NCI-H2107 treated with DMSO at 0.1 percent for 48 hours (cell line): ENCODE measurements at regions not wholly inside any gene's neighbourhood (a gene's known extent, or its start where the extent isn't known, plus 50 kb on each side); places are given as distances from the start of the nearest gene placed in this dataset.

Experiments
- DNase-seq: peaks from one replicate; lab custom pipeline; 2025; ENCODE audit not compliant: unreplicated experiment; lab: John Stamatoyannopoulos, UW

DNA sequence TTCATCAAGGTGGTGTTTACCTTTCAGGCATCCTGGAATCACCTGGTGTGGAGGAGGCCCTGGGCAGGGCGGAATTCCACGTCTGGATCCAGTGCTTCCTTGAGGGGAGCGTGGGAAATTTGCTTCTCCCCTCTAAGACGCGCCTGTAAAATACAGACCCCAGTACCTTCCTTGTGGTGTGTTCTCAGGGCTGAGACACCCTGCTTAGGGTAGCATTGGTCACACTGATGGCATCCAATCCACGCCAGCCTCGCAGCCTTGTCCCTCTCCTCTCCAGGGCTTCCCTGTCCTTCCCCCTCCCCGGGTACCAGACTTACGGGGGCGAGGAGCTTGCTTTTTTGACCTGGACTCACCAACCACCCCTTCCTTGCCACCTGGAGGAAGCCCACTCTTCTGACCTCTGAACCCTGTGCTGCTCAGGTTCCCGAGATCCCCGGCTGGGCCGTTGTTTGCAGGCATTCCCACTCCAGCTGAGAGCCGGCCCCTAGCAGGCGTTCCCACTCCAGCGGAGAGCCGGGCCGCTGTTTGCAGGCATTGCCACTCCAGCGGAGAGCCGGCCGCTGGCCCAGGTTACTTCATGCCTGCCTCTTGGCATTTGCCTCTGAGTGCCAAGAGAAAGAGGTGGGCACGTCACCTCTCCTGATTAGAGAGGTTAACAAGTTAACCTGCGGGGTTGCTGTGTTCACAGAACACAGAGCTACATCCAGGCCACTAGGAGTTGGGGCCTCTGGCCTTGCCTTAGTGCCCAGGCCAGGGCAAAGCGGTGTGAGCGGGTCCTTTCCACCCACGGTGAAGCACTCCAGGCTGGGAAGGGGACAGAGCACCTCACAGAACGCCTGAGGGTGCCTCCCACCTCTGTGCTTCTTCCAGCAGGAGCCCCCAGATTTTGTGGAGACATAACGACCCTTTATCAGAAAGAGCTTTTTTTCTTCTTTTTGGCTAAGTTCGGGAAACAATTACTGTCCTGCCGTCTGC, 254.0 kb upstream of the PPP2R2D start:
- no peak for DNase-seq

GRCh38 chr10:131647789-131648188, 253.0 kb upstream of the PPP2R2D start:
- DNase-seq = no peak

- DNase-seq = no peak
Measured at GRCh38 chr10:131648386-131649020, 252.3 kb upstream of the PPP2R2D start.

- DNase-seq = no peak
Measured at GRCh38 chr10:131649617-131650016, 251.2 kb upstream of the PPP2R2D start.

DNA sequence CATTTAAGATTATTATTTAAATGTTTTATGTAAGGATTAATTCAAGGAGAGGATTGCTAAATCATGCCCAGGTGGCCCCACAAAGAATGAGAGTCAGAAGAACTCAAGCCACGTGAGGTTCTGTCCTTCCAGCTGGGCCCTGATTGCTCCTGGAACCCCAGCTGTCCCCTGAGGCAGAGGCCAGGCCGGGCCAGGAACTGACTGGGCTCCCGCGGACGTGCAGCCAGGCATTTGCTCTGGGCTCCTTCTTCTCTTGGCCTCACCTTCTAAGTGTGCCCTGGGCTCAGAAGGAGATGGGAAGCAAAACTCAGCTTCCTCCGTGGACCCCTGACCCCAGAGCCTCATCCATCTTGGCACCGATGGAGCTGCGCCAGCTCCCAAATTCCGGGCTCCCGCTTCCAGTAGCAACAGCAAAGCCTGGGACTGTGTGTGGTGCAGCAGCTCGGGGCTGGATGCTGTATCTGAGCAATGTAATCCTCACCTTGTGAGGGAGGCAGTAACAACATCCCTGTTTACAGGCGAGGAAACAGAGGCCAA, 250.6 kb upstream of the PPP2R2D start:
- DNase-seq = no peak

DNA sequence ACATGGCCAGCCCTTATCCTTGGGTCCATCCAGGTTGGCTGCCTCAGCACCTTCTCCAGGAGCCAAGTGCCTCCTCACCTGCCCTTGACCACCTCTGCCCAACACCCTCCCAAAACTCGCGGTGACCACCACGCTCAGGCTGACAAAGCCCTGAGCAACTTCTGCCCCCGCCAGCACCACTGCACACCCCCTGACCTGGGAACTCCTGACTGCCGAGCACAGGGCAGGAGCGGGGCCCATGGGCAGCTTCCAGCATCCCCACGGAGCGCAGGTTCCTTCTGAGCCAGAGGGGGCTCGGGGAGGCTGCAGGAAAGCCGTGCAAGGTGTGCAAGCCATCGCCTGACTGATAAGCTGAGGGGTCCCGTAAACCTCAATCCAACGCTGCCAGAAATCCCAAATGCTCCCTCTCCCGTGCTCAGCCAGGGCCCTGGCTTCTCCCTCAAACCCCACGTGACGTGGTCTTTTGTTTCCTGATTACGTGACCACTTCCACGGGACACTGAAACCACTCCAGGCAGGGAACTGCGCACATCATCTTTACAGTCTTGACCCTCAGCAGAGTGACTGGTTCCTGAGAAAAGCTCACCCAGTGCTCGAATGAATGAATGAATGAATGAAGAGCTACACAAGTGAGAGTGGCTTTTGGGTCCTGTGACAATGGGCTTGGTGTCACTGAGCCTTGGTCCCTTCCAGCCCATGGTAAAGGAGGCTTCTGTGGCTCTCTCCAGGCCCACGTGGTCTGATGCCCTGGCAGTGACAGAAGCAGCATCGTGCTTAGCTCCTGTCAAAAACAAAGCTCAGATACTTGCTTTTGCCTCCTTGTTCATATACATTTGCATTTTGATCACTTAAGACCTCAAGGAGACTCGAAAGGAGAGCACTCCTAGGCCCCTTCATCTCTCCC, 249.8 kb upstream of the PPP2R2D start:
- no peak for DNase-seq

DNA sequence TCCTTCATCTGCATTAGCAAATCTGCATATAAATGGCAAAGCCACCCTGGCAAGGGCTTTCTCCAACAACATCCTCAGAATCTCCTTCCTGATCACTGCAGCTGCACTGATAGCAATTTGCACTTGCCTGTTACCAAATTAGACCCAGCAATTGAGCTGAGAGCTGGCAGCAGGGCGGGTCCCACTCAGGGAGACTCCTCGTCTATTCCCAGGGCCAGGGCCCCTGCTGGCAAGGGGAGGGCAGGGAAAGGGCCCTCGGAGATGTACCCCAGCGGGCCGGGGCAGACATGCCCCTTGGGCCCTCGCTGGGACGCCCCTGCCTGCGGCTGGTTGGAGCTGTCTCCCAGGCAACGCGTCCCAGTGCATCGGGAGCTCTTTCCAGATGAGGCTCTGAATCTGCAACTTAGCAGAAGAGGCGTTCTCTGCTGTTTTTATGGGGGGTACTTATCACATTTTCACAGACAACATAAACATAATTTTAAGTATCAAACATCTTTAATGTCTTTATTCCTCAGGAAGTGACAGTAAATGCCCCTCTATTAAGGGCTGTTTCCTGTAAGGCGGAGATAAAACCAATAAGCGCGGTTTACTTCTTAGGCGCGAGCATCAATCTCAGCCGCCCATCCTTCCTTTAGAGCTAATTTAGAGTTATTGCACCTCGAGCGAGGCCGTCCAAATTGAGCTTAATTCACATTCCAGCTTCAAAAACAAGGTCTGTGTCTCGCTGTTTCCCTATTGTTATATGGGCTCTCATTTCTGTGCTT, 249.0 kb upstream of the PPP2R2D start:
- no peak for DNase-seq

DNA sequence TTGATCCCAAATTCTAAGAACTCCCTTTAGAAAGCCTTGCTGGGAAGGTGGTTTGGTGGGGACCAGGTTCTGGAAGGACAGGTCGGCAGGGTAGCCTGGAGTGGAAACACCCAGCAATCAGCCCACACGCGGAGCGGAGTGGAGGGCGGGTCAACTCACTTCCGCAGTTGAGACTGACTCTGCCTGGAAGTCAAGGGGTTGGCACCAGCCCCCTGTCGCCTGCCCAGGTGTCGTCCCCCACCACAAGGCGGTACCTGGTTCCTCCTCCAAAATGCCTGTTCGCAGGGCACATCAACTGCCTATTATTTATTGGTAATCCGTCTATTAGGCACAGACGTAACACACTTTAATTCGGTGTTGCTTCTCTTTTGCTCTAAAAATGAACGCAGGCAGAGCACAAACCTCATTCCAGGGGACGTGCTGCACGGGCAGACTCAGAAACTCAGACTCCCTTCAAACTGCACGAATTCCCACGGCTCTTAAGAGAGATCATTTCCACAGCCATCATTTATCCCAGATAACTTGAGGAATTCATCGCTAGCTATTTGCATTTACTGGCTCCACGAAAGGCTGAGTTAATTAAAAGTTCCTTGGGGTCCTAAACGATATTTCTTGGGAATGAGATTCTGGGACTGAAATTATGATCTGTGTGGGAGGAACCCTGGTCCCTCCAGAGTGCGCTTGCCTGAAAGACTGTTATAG, 248.2 kb upstream of the PPP2R2D start:
- no peak for DNase-seq

DNA sequence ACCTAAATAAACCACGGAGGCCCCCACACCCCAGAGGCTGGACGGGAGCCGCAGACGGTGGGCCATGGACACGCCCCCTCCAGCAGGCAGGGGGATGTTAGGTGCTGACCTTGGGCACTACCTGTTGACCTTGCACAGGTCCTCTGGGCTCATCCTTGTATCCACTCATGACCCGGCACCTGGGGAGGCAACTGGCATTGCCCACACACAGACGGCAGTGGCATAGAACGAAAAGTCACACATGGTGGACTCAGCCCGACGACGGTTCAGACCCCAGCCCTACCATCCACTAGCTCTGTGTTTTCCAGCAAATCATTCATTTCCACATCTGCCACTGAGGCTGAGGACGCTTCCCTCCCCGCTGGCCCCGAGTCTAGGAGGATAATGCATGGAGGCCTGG, 247.7 kb upstream of the PPP2R2D start:
- DNase-seq = no peak

DNA sequence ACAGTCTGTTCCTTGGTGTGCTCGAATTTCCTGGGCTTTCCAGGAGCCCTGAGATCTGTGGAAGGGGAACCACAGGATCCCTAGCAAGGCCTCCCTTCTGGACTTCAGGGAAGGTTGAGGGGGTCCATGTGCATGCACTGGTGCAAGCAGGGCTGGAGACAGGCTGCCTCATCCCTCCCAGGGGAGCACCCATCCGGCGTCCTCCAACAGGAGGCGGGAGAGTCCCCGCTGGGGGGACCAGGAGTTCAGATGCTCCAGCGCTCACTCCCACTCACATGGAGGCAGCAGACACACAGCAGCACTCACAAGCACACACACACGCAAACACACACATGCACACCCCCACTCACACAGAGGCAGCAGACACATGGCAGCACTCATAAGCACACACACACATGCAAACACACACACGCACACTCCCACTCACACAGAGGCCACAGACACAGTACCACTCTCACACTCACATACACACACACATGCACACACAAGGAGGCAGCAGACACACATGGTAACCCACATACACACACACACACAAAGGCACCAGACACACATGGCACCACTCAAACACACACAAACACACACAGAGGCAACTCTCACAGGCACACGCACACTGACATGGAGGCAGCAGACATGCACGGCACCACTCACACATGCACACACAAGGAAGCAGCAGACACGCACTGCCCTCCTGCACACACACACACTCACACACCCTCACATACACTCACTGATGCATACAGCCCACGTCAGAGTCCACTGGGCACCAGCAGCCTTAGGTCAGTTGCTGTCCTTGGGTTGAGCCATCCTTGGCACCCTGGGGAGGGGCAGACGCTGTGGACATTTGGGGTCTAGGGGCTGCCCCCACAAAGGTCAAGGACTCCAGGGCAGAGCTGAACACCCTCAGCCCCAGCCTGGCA, 247.0 kb upstream of the PPP2R2D start:
- DNase-seq = no peak

DNA sequence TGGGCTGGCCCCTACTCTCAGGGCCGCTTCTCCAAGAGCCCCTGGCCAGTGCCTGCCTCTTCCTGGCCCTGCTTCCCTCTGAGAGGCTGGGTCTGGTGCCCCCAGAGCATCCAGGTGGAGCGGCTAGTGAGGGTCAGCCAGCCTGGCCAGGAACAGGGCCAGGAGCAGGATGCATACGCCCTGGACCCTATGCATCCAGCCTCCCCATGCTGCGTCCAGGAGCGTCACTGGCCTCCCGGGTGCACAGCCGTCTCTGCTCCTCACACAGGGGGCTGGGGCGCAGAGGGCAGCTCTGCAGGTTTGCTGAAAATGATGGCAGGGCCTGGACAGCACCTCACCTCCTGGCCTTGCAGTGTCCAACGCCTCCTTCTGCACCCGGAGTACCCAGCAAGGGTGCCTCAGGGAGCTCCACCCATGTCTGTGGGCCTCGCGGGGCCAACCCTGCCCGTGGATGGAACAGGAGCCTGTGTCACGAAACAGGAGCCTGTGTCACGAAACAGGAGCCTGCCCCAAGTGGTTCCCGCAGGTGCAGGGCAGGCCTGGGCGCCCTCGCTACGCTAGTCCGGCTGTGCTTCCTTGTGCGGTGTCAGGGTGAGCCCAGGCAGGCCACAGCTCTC, 246.2 kb upstream of the PPP2R2D start:
- DNase-seq = no peak

GRCh38 chr10:131655101-131655849, 245.5 kb upstream of the PPP2R2D start:
- DNase-seq = no peak

DNA sequence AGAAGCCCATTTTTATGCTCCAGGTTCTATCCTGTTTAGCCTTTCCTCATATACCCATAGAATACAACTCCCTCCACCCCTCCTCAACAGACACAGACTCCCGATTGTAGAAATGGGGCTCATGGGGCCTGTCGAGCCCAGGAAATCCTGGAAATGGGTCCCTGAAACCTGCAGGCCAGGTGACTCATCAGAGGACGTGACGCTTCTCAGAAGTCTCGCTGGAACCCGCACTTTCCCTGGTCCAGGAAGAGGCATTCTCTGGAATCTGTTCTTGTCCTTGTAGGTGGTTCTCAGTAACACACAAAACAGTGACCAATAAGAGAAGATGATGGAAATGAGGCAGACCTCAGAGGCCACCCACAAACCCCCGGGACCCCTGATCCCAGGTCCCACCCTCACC, 244.8 kb upstream of the PPP2R2D start:
- DNase-seq = no peak

DNA sequence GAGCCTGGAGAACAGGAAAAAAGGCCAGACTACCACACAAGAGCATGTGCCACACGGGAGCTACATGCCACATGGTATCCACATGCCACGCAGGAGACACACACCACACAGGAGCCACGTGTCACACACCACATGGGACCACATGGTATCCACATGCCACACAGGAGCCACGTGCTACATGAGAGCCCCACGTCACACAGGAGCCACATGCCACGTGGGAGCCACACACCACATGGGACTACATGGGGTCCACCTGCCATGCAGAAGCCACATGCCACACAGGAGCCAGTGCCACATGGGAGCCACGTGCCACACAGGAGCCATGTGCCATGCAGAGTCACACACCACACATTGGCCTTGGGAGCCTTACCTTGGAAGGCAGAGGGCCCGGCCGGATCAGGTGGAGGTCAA, 244.4 kb upstream of the PPP2R2D start:
- no peak for DNase-seq

DNA sequence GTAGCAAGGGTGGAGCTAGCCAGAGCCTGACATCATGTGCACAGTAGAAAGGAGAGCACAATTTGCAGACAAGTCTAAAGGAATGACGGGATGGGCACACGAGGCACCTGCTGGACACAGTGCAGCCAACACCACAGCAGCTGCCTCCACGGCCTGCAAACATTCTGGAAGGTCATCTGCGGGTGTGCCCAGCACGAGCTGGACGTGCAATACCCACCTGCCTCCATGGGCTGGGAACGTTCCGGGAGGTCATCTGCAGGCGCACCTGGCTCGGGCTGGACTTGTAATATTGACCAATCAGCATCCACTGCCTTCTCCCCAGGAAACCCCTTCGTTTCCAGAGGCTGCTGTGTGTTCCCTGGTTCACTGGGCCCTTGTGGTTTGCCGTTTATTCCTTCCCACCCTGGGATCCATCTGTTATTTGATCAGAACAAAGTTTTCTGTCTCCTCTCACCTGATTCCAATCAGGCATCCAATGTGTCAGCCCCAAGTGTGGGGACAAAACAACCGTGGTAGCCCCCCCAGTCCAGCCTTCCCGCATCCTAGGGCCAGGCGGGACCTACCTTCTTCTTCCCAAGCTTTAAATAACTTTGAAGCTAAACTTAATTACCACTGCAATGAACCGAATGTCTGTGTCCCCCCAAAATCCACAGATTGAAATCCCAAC, 243.4 kb upstream of the PPP2R2D start:
- no peak for DNase-seq

DNA sequence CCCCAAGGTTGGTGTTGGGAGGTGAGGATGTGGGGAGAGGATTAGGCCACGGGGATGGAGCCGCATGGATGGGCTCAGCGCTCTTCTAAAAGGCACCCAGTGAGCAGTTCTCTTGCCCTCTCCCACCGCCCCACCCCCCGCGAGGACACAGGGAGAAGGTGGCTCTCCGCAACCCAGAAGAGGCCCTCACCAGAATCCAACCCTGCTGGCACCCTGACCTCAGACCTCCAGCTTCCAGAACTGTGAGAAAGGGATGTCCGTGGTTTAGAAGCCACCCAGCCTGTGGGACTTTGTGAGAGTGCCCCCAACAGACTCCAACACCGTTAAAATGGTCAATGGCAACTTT, 242.8 kb upstream of the PPP2R2D start:
- DNase-seq = no peak

DNA sequence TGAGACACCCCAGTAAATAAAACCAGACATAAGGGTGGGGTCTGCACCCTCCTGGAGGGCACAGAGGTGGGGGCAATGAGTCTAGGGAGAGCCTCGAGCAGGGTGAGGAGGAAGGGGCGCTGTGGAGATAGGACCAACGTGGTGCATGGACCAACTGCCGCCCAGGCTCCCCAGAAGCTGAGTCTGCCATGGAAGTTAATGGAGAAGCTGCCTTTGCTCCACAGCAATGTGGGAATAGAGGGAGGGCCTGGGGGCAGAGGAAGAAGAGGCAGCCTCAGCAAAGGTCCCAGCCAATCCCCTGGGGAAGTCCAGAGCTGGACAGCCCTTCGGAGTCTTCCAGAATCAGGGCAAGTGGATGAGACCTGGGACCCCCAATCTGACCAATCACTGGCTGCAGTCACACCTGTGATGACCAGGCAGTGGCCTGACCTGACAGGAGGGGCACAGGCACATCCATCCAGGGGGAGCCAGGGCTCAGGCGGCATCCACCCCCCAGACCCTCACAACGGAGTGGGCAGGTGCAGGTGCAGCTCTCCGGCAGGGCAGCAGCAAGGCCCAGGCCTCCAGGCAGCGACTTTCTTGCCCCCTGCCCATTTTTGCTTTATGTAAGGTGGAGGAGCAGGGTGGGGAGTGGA, 242.2 kb upstream of the PPP2R2D start:
- no peak for DNase-seq
